Loucy (cell line): ENCODE measurements at regions not wholly inside any gene's neighbourhood (a gene's known extent, or its start where the extent isn't known, plus 50 kb on each side); places are given as distances from the start of the nearest gene placed in this dataset.

Experiments
- H2AFZ ChIP-seq: fragments of 200-600 bp; sonication (generic); 2 replicates; pipeline ENCODE4 v1.6.0; 2016; ENCODE audit warnings: antibody characterized with exemption, mild to moderate bottlenecking, low read length, moderate library complexity
- H3F3A ChIP-seq: fragments of 200-600 bp; 2 replicates; pipeline ENCODE4 v1.6.0; 2016; ENCODE audit warnings: antibody characterized with exemption, low read depth, mild to moderate bottlenecking
- H3K27me3 ChIP-seq: fragments of 200-600 bp; sonication (generic); 2 replicates; pipeline ENCODE4 v1.6.1; 2014; ENCODE audit warnings: low read length, mild to moderate bottlenecking; ENCODE audit not compliant: insufficient read depth, poor library complexity, severe bottlenecking
- H3K36me3 ChIP-seq: fragments of 200-600 bp; sonication (generic); 2 replicates; pipeline ENCODE4 v1.6.1; 2016; ENCODE audit warnings: low read length; ENCODE audit not compliant: insufficient read depth
- H3K4me1 ChIP-seq: fragments of 200-600 bp; sonication (generic); 2 replicates; pipeline ENCODE4 v1.5.1; 2014; ENCODE audit warnings: low read length, mild to moderate bottlenecking; ENCODE audit not compliant: insufficient read depth, poor library complexity, severe bottlenecking
- H3K4me2 ChIP-seq: fragments of 200-600 bp; sonication (generic); 2 replicates; pipeline ENCODE4 v1.6.0; 2014; ENCODE audit warnings: antibody characterized with exemption, low read length, low read depth, mild to moderate bottlenecking; ENCODE audit not compliant: poor library complexity, severe bottlenecking
- H3K4me3 ChIP-seq: fragments of 200-600 bp; sonication (generic); 2 replicates; pipeline ENCODE4 v1.5.1; 2014; ENCODE audit warnings: low read length, mild to moderate bottlenecking, mixed read lengths; ENCODE audit not compliant: poor library complexity, severe bottlenecking
- H3K79me2 ChIP-seq: fragments of 200-600 bp; sonication (generic); 2 replicates; pipeline ENCODE4 v1.6.1; 2014; ENCODE audit warnings: low read length; ENCODE audit not compliant: insufficient read depth
- H3K9ac ChIP-seq: fragments of 200-600 bp; sonication (generic); 2 replicates; pipeline ENCODE4 v1.6.0; 2014; ENCODE audit warnings: mild to moderate bottlenecking, low read depth, low read length, moderate library complexity; ENCODE audit not compliant: poor library complexity, severe bottlenecking
- H3K9me2 ChIP-seq: fragments of 200-600 bp; sonication (generic); replicated peaks from 2 replicates; pipeline ENCODE4 v1.6.1; 2016; ENCODE audit warnings: low read depth, low read length, mixed read lengths
- H3K9me3 ChIP-seq: fragments of 200-600 bp; sonication (generic); 2 replicates; pipeline ENCODE4 v1.6.1; 2014; ENCODE audit warnings: mild to moderate bottlenecking, antibody characterized with exemption, low read length, low read depth; ENCODE audit not compliant: insufficient read depth
- H4K20me1 ChIP-seq: fragments of 200-600 bp; sonication (generic); 2 replicates; pipeline ENCODE4 v1.6.0; 2014; ENCODE audit warnings: antibody characterized with exemption, low read length, mild to moderate bottlenecking; ENCODE audit not compliant: insufficient read depth, poor library complexity, severe bottlenecking
- EZH2phosphoT487 ChIP-seq: fragments of 200-600 bp; IDR thresholded peaks from 2 replicates; pipeline ENCODE4 v1.6.1; 2018; ENCODE audit warnings: antibody characterized with exemption, mild to moderate bottlenecking, moderate library complexity, borderline replicate concordance
- TF ChIP-seq, protein P1 (sequence below): fragments of 200-600 bp; sonication (generic); conservative IDR thresholded peaks from 2 replicates; pipeline ENCODE4 v1.5.1; 2014; ENCODE audit warnings: mild to moderate bottlenecking, antibody characterized with exemption, low read length

DNA sequence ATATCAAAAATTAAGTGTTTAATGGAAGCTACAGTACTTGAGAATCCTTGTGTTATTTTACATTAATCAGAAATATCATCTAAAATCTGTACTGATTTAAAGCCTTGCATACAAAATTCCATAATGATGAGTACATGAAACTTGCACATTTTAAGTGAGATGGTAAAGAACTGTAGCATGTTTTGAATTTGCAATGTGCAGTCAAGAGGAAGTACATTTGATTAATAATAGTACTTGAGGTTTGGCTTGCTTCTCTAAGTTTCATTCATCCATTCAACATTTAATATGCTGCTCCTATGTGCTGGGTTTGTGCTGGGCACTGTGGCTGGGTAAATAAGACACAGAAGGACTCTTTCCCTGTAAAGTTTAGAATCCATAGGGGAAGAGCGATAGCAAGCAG lies 332.3 kb downstream of the CNTN3 start:
- Histone ChIP-seq H3K36me3 (no peaks in the 10 kb centered on the region), H3K79me2 (no peaks in the 10 kb centered on the region), H2AFZ (no peak overlapping the region), H3K9ac (no peak overlapping the region), H3K27me3 (no peaks in the 10 kb centered on the region), H4K20me1 (no peaks in the 10 kb centered on the region), H3K4me3 (no peak overlapping the region), H3K4me1 (no peaks in the 10 kb centered on the region), H3K9me2 (no peaks in the 10 kb centered on the region), H3K9me3 (0 out of 2 replicates have a peak, but pooled peaks cover 3% of the 10 kb centered on the region), H3K4me2 (no peak overlapping the region), H3F3A (no peaks in the 10 kb centered on the region)
- no peak for TF ChIP-seq EZH2phosphoT487
- TF ChIP-seq, protein P1, sequence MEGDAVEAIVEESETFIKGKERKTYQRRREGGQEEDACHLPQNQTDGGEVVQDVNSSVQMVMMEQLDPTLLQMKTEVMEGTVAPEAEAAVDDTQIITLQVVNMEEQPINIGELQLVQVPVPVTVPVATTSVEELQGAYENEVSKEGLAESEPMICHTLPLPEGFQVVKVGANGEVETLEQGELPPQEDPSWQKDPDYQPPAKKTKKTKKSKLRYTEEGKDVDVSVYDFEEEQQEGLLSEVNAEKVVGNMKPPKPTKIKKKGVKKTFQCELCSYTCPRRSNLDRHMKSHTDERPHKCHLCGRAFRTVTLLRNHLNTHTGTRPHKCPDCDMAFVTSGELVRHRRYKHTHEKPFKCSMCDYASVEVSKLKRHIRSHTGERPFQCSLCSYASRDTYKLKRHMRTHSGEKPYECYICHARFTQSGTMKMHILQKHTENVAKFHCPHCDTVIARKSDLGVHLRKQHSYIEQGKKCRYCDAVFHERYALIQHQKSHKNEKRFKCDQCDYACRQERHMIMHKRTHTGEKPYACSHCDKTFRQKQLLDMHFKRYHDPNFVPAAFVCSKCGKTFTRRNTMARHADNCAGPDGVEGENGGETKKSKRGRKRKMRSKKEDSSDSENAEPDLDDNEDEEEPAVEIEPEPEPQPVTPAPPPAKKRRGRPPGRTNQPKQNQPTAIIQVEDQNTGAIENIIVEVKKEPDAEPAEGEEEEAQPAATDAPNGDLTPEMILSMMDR = no peak

- no peak overlapping the region for H3K4me2 ChIP-seq
- no peaks in the 10 kb centered on the region for H4K20me1 ChIP-seq
Measured at GRCh38 chr3:74281705-74282104, 332.8 kb downstream of the CNTN3 start.

DNA sequence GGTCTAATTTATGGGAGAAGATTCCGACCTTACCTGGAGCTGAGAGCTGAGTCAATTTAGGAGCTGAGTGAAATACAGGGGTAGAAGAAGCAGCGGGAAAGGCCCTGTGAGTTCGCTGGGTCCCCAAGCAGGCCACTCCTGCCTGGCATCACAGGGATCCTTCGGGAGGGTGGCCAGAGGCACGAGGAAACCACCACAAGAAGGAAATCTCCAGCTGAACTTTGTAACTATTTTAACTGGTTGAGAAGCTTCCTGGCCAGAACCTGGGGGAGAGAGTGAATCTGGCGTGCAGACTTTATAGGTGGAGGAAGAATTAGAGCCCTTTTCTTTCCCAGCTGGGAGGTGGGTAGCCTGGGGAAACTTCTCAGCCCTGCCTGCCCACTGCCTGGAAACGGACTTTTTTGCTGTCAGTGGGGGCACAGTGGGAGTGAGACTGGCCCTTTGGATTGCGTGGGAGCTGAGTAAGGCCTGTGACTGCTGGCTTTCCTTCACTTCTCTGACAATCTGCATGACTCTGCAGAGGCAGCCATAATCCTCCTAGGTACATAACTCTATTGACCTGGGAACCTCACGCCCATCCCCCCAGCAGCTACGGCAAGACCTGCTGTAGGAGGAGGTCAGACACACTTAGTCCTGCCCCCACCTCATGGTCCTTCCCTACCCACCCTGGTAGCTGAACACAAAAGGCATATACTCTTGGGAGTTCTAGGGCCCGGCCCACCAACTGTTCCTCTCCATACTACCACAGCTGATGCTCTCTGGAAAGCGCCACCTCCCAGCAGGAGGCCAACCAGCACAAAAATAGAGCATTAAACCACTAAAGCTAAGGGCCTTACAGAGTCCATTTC lies 340.7 kb downstream of the CNTN3 start:
- no peaks in the 10 kb centered on the region for H3K9me2 ChIP-seq
- H3K36me3 ChIP-seq = no peaks in the 10 kb centered on the region
- H3K27me3 ChIP-seq = no peaks in the 10 kb centered on the region
- H3K4me2 ChIP-seq = no peak overlapping the region
- H3K79me2 ChIP-seq = no peaks in the 10 kb centered on the region
- H3K4me1 ChIP-seq = no peaks in the 10 kb centered on the region
- H3K4me3 ChIP-seq = no peak overlapping the region
- H3F3A ChIP-seq = no peaks in the 10 kb centered on the region
- H2AFZ ChIP-seq = no peak overlapping the region
- H3K9me3 ChIP-seq = no peaks in the 10 kb centered on the region
- no peak overlapping the region for H3K9ac ChIP-seq
- TF ChIP-seq, protein P1 = no peak
- TF ChIP-seq EZH2phosphoT487 = no peak
- H4K20me1 ChIP-seq = no peaks in the 10 kb centered on the region

More at GRCh38 chr3:74281705-74282104, 332.8 kb downstream of the CNTN3 start:
- Histone ChIP-seq H3K9me2 (no peaks in the 10 kb centered on the region), H3K79me2 (no peaks in the 10 kb centered on the region), H3K4me3 (no peak overlapping the region), H3F3A (no peaks in the 10 kb centered on the region), H3K9me3 (0 out of 2 replicates have a peak, but pooled peaks cover 3% of the 10 kb centered on the region), H3K27me3 (no peaks in the 10 kb centered on the region), H3K36me3 (no peaks in the 10 kb centered on the region), H3K9ac (no peak overlapping the region), H2AFZ (no peak overlapping the region), H3K4me1 (no peaks in the 10 kb centered on the region)
- TF ChIP-seq EZH2phosphoT487 = no peak
- TF ChIP-seq, protein P1 = no peak
